ENCODE measurements at regions not wholly inside any gene's neighbourhood (a gene's known extent, or its start where the extent isn't known, plus 50 kb on each side); places are given as distances from the start of the nearest gene placed in this dataset.

- no peaks in the 10 kb centered on the region for H3K9me1 ChIP-seq (ENCODE audit: control insufficient read depth, insufficient read depth, low read length)
- H3K36me3 ChIP-seq (ENCODE audit: control insufficient read depth, insufficient read depth, low read length), result no peaks in the 10 kb centered on the region
- FAIRE-seq (no peak), ATAC-seq (no peak), DNase-seq (ENCODE audit: extremely low read depth in 1 of 4, low spot score in 3 of 4) (no peak)
- H3K4me1 ChIP-seq (replicated peaks in 1 of 2; ENCODE audit: control insufficient read depth in 2 of 2, insufficient read depth in 2 of 2, low read length in 2 of 2), result no peaks in the 10 kb centered on the region
- H3K9ac ChIP-seq (ENCODE audit: insufficient read depth in 1 of 2, low read depth in 2 of 2, low read length in 2 of 2), result no peak overlapping the region
- no peak overlapping the region for H3K4me2 ChIP-seq (ENCODE audit: insufficient read depth, low read length)
- H3K27ac ChIP-seq (ENCODE audit: extremely low read depth, low read depth, low read length), result no peak overlapping the region
- in situ Hi-C loops (cut with MboI) (no loop called here), intact Hi-C loops (cut with micrococcal nuclease) (no loop called here)
- no peak overlapping the region for H3K4me3 ChIP-seq
- H3K9me3 ChIP-seq (replicated peaks; ENCODE audit: control insufficient read depth, insufficient read depth, low read depth, low read length), result no peaks in the 10 kb centered on the region
- no peaks in the 10 kb centered on the region for H4K20me1 ChIP-seq (replicated peaks; ENCODE audit: control insufficient read depth, insufficient read depth, low read length)
- CTCF ChIA-PET (ENCODE audit: low intra/inter-chr PET ratio), result no interaction called here
- POLR2A ChIA-PET, result no interaction called here
- TF ChIP-seq HEY1 (CRISPR knock-in tag; IDR thresholded peaks at IDR 0.05; ENCODE audit: borderline replicate concordance) (no peak), HNRNPK (IDR thresholded peaks at IDR 0.05; ENCODE audit: low read depth, low read length, poor library complexity, severe bottlenecking) (no peak)
- H3K79me2 ChIP-seq (ENCODE audit: control insufficient read depth, insufficient read depth, low read length), result no peaks in the 10 kb centered on the region
- WGBS (ENCODE audit: insufficient coverage, low coverage, missing lambda C conversion rate), result 0% methylated on average over 2 of the region's 2 CpGs
- H2AFZ ChIP-seq (ENCODE audit: low read depth, low read length), result no peak overlapping the region
- no TSS peak for BruUV-seq (replicated peaks)
- H3K27me3 ChIP-seq (ENCODE audit: control insufficient read depth in 2 of 2, insufficient read depth in 2 of 2, low read length in 2 of 2), result no peaks in the 10 kb centered on the region; a peak in 1 of 5 replicates
These were observed 480.2 kb downstream of the HS3ST3B1 start for GRCh38 chr17:14781123-14781522.

DNA sequence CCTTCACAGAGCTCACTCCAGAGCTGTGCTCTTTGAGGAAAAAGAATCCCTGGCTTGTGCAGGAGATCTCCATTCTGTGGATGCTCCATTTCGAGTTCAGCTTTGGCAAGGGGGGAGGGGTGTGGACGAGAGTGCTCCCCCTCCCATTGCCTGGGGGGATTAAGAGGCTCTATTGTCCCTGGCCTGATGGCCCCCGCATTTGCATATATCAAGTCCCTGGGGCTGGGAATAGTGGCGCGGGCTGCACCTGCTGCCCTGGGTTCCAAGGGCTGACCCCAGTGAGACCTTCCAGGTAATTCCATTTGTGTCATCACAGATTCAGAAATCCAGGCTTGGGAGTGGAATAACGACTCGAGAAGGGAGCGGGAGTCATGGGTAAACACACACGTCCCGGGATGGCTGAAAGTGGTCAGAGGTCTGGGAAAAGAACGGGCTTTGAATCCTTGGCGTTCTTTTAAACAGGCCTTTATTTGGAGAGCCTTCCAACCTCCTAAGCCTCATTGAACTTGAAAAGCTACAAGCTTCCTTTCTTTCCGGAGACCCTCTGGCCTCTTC lies 479.3 kb downstream of the HS3ST3B1 start:
- intact Hi-C loops (cut with micrococcal nuclease), result no loop called here
- POLR2A ChIA-PET, result no interaction called here
- Histone ChIP-seq H3K4me1 (replicated peaks in 1 of 2; ENCODE audit: control insufficient read depth in 2 of 2, insufficient read depth in 2 of 2, low read length in 2 of 2) (no peaks in the 10 kb centered on the region), H2AFZ (ENCODE audit: low read depth, low read length) (no peak overlapping the region), H3K9me3 (replicated peaks; ENCODE audit: control insufficient read depth, insufficient read depth, low read depth, low read length) (no peaks in the 10 kb centered on the region), H3K27ac (ENCODE audit: extremely low read depth, low read depth, low read length) (no peak overlapping the region), H3K79me2 (ENCODE audit: control insufficient read depth, insufficient read depth, low read length) (no peaks in the 10 kb centered on the region), H4K20me1 (replicated peaks; ENCODE audit: control insufficient read depth, insufficient read depth, low read length) (no peaks in the 10 kb centered on the region), H3K9me1 (ENCODE audit: control insufficient read depth, insufficient read depth, low read length) (no peaks in the 10 kb centered on the region), H3K36me3 (ENCODE audit: control insufficient read depth, insufficient read depth, low read length) (no peaks in the 10 kb centered on the region), H3K27me3 (ENCODE audit: control insufficient read depth in 2 of 2, insufficient read depth in 2 of 2, low read length in 2 of 2) (no peaks in the 10 kb centered on the region; a peak in 1 of 5 replicates), H3K4me2 (ENCODE audit: insufficient read depth, low read length) (no peak overlapping the region), H3K4me3 (no peak overlapping the region), H3K9ac (ENCODE audit: insufficient read depth in 1 of 2, low read depth in 2 of 2, low read length in 2 of 2) (no peak overlapping the region)
- WGBS (ENCODE audit: insufficient coverage, low coverage, missing lambda C conversion rate), result 0% methylated on average over 10 of the region's 13 CpGs
- BruUV-seq (replicated peaks), result no TSS peak
- DNase-seq (ENCODE audit: extremely low read depth in 1 of 4, low spot score in 3 of 4) (no peak), FAIRE-seq (no peak), ATAC-seq (no peak)
- CTCF ChIA-PET (ENCODE audit: low intra/inter-chr PET ratio), result no interaction called here
- in situ Hi-C loops (cut with MboI), result no loop called here
- TF ChIP-seq ELK1 (CRISPR knock-in tag; IDR thresholded peaks at IDR 0.05) (no peak), ZNF384 (IDR thresholded peaks at IDR 0.05; ENCODE audit: low read depth, low read length) (no peak), ZNF143 (CRISPR knock-in tag; IDR thresholded peaks at IDR 0.05) (no peak), KDM5B (IDR thresholded peaks at IDR 0.05; ENCODE audit: insufficient replicate concordance, low read depth, low read length) (no peak), TEAD4 (IDR thresholded peaks at IDR 0.05; ENCODE audit: low read length) (no peak), TEAD4 (CRISPR knock-in tag; IDR thresholded peaks at IDR 0.05; ENCODE audit: borderline replicate concordance) (no peak), CBX3 (IDR thresholded peaks at IDR 0.05; ENCODE audit: borderline replicate concordance in 1 of 2, low read length in 2 of 2) (no peak), STAT5A (IDR thresholded peaks at IDR 0.05; ENCODE audit: borderline replicate concordance, low read length) (no peak), CSDE1 (IDR thresholded peaks at IDR 0.05) (no peak), ERF (CRISPR knock-in tag; IDR thresholded peaks at IDR 0.05) (no peak), TCF7L2 (IDR thresholded peaks at IDR 0.05; ENCODE audit: low read depth, low read length) (no peak)
- TF ChIP-seq, protein P1, sequence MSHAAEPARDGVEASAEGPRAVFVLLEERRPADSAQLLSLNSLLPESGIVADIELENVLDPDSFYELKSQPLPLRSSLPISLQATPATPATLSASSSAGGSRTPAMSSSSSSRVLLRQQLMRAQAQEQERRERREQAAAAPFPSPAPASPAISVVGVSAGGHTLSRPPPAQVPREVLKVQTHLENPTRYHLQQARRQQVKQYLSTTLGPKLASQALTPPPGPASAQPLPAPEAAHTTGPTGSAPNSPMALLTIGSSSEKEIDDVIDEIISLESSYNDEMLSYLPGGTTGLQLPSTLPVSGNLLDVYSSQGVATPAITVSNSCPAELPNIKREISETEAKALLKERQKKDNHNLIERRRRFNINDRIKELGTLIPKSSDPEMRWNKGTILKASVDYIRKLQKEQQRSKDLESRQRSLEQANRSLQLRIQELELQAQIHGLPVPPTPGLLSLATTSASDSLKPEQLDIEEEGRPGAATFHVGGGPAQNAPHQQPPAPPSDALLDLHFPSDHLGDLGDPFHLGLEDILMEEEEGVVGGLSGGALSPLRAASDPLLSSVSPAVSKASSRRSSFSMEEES (CRISPR knock-in tag; IDR thresholded peaks at IDR 0.05), result no peak
